NCI-H1694 (cell line): ENCODE measurements at regions not wholly inside any gene's neighbourhood (a gene's known extent, or its start where the extent isn't known, plus 50 kb on each side); places are given as distances from the start of the nearest gene placed in this dataset.
"Not testable (repeated sequence)": the region's sequence is repeated elsewhere in the genome, so short reads cannot be mapped to it uniquely, and the experiment has no call there.

Experiments used
- DNase-seq: peaks from one replicate; lab custom pipeline; 2025; lab: John Stamatoyannopoulos, UW

GRCh38 chr12:19666070-19666469, 226.8 kb downstream of the AEBP2 start:
- DNase-seq: no peak

DNA sequence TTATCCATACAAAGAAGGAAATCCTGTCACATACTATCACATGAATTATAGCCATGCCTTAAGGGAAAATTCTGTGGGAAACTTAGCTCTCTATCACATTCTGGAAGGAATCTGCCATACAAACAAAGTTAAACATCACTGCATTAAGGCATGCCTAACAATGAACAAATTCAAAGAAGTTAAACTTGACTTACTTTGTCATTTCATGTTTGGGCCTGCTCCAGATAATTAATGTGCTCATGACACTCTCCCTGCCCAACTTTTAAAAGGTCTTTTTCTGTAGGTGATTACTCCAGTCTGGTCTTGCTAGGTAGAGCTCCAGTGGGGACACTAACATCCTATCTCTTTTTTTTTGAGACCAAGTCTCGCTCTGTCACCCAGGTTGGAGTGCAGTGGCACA, 230.5 kb downstream of the AEBP2 start:
- DNase-seq: no peak

DNA sequence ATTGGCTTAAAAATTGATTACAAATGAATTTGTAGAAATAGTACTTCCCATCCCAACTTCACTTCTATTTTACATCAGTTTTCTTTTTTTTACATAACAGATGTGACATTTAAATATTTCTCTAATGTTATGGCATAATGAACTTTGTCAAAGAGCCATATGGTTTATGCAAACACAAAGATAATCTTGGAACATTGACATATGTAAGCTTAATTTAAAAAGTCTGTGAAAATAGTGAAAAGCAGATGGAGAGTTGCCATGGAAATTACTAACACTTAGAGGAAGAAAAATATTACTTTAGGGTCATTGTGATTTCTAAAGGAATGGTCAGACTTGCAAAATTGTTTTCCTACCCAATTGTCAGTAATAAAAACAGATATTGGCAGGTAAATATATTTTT, 232.4 kb downstream of the AEBP2 start:
- DNase-seq: peak; percentile 91

DNA sequence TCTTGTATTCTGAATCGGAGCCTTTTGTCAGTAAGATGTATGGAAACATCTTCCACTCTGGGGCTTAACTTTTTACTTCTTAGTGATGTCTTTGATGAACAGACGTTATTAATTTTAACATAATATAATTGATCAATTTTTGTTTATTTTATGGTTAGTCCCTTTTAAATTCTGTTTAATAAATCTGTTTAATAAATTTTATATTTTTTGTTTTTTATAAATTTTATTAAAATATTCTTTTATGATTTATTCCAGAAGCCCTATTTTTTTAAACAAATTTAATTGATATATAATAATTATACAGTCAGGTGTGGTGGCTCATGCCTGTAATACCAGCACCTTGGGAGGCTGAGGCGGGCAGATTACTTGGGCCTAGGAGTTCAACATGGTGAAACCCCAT, 235.1 kb downstream of the AEBP2 start:
- no peak for DNase-seq

GRCh38 chr12:19675361-19675760, 236.1 kb downstream of the AEBP2 start:
- no peak for DNase-seq

DNA sequence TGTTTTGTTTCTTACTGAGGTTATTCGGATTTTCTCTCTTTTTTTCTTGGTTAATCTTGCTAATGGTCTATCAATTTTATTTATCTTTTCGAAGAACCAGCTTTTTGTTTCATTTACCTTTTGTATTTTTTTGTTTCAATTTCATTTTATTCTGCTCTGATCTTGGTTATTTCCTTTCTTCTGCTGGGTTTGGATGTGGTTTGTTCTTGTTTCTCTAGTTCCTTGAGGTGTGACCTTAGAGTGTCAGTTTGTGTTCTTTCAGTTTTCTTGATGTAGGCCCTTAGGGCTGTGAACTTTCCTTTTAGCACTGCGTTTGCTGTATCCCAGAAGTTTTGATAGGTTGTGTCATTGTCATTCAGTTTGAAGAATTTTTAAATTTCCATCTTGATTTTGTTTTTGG, 239.2 kb downstream of the AEBP2 start:
- not testable (repeated sequence) for DNase-seq

DNA sequence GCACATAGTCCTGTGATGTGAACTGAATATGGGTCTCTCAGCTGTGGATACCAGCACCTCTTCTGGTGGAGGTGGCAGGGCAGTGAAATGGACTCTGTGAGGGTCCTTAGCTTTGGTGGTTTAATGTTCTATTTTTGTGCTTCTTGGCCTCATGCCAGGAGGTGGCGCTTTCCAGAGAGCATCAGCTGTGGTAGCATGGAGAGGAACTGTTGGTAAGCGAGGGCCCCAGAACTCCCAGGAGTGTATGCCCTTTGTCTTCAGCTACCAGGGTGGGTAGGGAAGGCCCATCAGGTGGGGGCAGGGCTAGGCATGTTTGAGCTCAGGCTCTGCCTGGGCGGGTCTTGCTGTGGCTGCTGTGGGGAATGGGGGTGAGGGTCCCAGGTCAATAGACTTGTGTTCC, 241.7 kb downstream of the AEBP2 start:
- DNase-seq: no peak

DNA sequence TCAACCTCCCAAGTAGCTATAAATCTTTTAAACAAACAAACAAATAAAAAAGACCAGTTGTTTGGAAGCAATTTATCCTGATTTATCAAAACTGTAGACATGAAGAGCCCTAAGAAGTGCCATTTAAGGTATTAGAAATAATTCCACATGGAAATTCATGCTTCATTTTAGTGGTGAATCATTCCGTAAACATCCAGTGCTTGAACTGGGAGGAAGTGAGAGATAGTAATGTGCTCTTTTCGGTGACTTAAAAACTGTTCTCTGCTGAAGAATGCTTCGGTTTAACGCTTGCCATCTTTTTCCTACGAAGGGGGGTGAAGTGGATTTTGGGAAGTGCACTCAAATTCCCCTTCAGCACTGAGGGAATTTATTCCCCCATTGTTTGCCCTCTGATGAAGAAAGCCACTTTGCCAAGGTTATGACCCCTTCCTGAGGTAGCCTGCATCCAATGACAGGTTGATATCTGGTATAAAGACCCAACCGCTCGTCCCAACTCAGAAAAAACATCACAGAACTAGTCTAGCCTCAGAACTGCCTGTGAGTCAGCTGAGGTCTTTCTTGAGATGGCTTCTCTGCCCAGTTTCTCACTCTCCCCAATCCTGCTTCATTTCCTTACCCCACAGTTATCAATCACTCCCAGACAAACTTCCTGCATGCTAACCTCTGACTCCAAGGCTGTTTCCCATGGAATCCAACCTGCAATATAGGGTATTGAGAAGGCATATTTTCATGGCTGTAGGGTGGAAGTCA, 244.1 kb downstream of the AEBP2 start:
- no peak for DNase-seq

DNA sequence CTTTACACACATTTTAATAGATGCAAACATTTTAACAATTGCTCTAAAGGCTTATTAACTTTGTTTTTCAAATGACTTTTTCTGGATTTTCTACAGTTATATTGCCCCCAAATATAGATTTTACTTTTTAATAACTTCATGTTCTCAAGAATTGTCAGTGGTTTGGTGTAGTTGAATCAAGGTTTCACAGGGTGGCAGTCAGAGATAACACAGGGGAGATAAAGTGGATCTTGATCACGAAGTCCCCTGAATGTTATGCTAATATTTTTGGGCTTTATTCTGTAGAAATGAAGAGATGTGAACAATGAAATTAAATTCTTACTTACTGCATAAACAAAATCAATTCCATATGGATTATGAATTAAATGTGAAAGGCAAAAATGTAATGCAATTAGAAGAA, 248.1 kb downstream of the AEBP2 start:
- DNase-seq: no peak

DNA sequence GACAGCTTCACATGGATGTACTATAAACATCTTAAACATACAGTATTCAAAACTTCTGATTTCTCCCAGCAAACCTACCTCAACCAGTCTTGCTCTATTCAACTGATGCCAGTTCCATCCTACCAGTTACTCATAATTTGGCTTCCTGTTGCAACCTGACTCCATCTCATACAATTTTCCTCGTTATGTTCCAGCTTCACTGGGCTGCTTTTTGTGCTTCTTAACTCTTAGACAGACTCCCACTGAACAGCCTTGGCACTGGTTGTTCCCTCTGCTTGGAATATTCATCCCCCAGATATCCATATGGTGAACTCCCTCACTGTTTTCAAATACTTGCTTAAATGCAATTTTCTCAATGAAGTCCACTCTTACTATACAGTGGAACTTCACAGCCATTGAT, 249.2 kb downstream of the AEBP2 start:
- no peak for DNase-seq

DNA sequence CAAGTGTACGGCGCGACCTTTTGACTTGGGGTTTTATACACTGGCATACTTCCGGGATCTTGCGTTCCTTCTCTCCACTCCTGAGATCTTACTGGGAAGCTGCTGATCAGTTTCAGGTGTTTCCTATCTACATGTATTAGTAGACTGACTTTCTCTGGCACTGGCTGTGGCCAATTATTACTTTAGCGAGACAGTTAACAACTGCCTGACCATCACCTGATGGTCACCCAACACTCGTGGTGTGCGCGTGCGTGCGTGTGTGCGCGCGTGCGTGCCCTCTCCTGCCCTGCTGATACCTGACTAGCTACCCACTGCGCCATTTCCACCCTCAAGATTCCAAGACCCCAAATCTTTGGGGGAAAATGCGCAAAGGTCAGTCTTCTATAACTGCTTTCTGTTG, 249.9 kb downstream of the AEBP2 start:
- DNase-seq: no peak

DNA sequence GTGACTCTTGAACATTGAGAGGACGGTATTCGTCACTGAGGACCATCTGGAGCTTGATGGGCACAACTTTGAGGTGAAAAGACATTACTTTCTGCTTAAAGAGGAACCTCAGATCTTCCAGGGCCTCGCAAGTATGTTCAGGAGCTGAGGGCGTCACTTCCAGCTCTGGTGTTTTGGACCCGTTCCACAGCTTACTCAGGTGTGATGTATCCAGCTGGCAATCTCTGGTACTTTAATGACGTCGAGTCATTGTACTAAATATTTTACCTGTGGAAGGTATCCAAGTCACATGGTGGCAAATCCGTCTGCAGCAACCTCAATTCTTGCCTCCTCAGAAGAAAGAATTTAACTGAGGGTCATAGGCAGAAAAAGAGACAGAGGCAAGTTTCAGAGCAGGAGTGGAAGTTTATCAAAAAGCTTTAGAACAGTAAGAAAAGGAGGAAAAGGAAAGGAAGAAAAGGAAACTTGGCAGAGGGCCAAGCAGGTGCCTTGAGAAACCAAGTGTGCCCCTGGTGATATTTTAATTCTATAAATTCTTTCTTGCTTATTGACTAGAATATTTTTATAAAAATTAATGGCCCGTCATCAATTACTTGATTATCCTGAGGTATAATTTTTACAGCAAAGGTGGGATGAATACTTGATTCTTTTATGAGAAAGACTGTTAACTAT, 250.6 kb downstream of the AEBP2 start:
- no peak for DNase-seq

DNA sequence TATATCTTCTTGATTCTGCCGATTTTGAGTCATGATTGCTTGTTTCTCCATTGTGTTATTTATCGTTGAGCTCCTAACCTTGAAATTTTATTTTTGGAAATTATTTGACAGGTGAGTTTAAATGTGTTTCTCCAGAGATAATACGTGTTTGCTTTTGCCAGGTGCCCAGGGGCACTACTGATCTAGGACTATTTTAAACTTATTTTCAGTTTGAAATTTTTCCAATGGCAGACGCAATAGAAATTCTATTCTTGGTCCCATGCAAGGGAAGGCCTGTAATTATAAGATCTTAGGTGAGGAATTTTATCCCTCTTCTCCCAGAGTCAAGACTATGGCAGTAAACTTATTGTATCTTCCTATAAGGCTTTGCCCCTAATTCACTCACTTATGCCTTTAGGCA, 252.8 kb downstream of the AEBP2 start:
- no peak for DNase-seq

GRCh38 chr12:19692566-19692965, 253.3 kb downstream of the AEBP2 start:
- no peak for DNase-seq

DNA sequence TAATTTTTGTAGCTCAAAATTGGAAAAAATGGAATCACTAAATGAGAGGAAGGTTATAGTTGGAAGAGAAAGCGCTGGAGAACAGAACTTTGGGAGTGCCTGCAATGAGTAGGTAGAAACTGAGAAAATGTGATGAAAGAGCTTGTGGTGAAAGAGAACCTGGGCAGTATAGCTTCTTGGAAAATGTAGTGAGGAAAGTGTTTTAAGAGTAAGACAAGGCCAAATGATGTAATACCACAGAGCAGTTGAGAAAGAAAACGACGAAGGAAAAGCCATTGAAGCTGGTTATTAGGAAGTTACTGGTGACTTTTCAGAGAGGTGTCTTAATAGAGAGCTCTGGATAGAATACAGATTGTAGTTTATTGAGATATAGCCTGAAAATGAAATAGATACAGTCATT, 255.3 kb downstream of the AEBP2 start:
- no peak for DNase-seq

DNA sequence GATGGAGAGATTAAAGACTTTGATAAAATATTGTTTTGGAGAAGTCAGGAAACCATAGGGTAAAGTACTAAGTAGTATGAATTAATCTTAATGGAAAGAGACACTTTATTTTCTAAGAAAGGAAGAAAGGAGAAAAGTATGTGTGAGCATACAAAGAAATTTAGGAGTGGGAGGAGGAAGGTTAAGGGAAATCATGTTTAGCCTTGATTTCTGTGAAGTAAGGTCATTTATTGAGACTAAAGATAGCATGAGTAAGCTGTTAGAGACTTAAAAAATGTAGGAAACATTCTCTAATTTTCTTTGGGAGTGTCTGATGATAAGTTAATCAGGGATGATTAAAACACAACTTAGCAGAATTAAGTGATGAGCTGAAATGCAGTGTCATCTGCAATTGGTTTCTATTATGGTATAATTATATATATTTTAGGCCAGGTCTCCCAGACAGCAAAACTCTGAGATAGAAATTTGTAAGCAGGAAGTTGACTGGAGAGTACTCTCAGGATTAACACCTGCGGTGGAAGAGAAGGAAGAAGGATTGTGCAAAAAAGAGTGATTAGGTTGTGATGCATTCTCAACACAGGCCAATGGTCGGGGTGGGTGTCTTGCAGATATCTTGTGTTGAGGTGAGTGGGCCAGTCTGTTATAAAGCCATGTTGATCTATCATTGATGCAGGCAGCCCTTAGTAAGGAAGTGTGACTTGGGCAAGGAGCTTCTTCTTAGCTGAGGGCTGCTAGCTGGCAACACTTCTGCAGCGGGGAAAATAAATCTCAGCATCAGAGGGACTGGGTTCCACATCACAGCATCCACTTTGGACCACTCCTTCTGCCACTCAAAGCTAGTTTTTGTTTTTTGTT, 256.2 kb downstream of the AEBP2 start:
- DNase-seq: no peak

DNA sequence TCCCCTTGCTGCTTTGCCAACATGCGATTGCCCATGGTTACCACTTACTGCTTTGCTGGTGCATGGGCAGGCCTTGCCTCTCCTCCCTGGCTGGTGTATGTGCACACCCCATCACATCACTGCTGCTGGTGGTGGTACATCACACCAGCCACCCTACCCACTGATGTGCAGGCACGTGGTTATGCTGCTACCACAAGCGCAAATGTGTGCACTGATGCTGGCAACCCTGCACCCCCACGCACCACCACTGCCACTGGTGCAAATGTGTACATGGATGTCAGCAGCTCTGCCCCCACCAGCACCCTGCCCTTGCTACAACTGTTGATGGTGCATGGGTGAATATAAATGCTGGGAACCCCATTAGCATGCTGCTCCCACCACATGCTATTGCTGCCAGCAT, 261.7 kb downstream of the AEBP2 start:
- DNase-seq: no peak

DNA sequence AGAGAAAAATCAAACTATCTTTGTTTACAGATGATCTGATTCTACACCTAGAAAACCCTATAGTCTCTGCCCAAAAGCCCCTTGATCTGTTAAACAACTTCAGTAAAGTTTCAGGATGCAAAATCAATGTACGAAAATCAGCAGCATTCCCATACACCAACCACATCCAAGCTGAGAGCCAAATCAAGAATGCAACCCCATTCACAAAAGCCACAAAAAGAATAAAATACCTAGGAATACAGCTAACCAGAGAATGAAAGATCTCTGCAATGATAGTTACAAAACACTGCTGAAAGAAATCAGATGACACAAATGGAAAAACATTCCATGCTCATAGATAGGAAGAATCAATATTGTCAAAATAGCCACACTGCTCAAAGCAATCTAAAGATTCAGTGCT, 265.7 kb downstream of the AEBP2 start:
- no peak for DNase-seq

DNA sequence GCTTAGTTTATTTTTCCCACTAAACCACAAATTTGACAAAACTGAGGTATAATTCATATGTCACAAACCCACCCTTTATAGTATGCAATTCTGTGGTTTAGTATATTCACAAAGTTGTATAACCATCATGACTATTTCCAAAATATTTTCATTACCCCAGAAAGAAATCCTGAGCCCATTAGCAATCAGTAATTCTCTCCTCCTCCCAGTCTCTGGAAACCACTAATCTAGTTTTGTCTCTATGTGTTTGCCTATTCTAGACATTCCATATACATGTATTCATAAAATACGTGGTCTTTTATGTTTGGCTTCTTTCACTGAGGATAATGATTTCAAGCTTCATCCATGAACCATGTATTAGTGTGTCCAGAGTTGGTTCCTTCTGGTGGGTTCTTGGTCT, 267.6 kb downstream of the AEBP2 start:
- no peak for DNase-seq

DNA sequence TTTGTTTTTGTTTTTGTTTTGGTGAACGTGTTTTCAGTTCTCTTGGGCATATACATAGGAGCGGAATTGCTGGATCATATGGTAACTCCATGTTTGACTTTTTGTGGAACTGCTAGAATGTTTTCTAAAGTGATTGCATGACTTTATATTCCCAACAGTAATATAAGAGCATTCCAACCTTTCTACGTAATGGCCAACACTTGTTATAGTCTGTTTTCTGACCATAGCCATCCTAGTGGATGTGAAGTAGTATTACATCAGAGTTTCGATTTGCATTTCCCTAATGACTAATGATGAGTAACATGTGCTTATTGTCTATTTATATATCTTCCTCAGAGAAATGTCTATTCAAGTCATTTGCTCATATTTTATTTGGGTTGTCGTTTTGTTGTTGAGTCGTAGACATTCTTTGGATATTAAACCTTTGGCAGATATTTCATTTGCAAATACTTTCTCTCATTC, 268.7 kb downstream of the AEBP2 start:
- no peak for DNase-seq

- no peak for DNase-seq
Observed at GRCh38 chr12:19709889-19710288, 270.6 kb downstream of the AEBP2 start.

- no peak for DNase-seq
Observed at GRCh38 chr12:19710811-19711793, 271.8 kb downstream of the AEBP2 start.
